ENCODE measurements at regions not wholly inside any gene's neighbourhood (a gene's known extent, or its start where the extent isn't known, plus 50 kb on each side); places are given as distances from the start of the nearest gene placed in this dataset.

- no peak for DNase-seq (ENCODE audit: low read depth)
These were observed 404.1 kb downstream of the SHANK2 start for GRCh38 chr11:70848243-70848750.

- no peak for DNase-seq (ENCODE audit: low read depth)
These were observed 403.3 kb downstream of the SHANK2 start for GRCh38 chr11:70849031-70849430.

- no peak for DNase-seq (ENCODE audit: low read depth)
These were observed 401.1 kb downstream of the SHANK2 start for GRCh38 chr11:70851308-70851707.

- no peak for DNase-seq (ENCODE audit: low read depth)
These were observed 400.5 kb downstream of the SHANK2 start for GRCh38 chr11:70851907-70852306.

GRCh38 chr11:70853068-70853769 is 399.2 kb downstream of the SHANK2 start:
- DNase-seq (ENCODE audit: low read depth): no peak

- DNase-seq (ENCODE audit: low read depth): no peak
These were observed 398.6 kb downstream of the SHANK2 start for GRCh38 chr11:70853770-70854108.

GRCh38 chr11:70854201-70854600 is 398.2 kb downstream of the SHANK2 start:
- DNase-seq (ENCODE audit: low read depth): no peak

GRCh38 chr11:70854901-70855556 is 397.3 kb downstream of the SHANK2 start:
- no peak for DNase-seq (ENCODE audit: low read depth)

GRCh38 chr11:70857894-70858293 is 394.5 kb downstream of the SHANK2 start:
- DNase-seq (ENCODE audit: low read depth): no peak

GRCh38 chr11:70859180-70859579 is 393.2 kb downstream of the SHANK2 start:
- no peak for DNase-seq (ENCODE audit: low read depth)

GRCh38 chr11:70860888-70861287 is 391.5 kb downstream of the SHANK2 start:
- DNase-seq (ENCODE audit: low read depth): no peak

GRCh38 chr11:70861559-70861958 is 390.8 kb downstream of the SHANK2 start:
- no peak for DNase-seq (ENCODE audit: low read depth)

- DNase-seq (ENCODE audit: low read depth): no peak
These were observed 390.3 kb downstream of the SHANK2 start for GRCh38 chr11:70862093-70862492.

- no peak for DNase-seq (ENCODE audit: low read depth)
These were observed 389.2 kb downstream of the SHANK2 start for GRCh38 chr11:70863186-70863585.

GRCh38 chr11:70863993-70864392 is 388.4 kb downstream of the SHANK2 start:
- no peak for DNase-seq (ENCODE audit: low read depth)

GRCh38 chr11:70865356-70865755 is 387.0 kb downstream of the SHANK2 start:
- DNase-seq (ENCODE audit: low read depth): no peak

- DNase-seq (ENCODE audit: low read depth): no peak
These were observed 385.5 kb downstream of the SHANK2 start for GRCh38 chr11:70866834-70867233.

- DNase-seq (ENCODE audit: low read depth): no peak
These were observed 384.9 kb downstream of the SHANK2 start for GRCh38 chr11:70867281-70868047.

- DNase-seq (ENCODE audit: low read depth): no peak
These were observed 384.0 kb downstream of the SHANK2 start for GRCh38 chr11:70868341-70868885.

GRCh38 chr11:70869054-70869453 is 383.3 kb downstream of the SHANK2 start:
- no peak for DNase-seq (ENCODE audit: low read depth)

GRCh38 chr11:70871881-70872280 is 380.5 kb downstream of the SHANK2 start:
- no peak for DNase-seq (ENCODE audit: low read depth)

- DNase-seq (ENCODE audit: low read depth): no peak
These were observed 380.1 kb downstream of the SHANK2 start for GRCh38 chr11:70872299-70872698.
